ENCODE measurements at regions not wholly inside any gene's neighbourhood (a gene's known extent, or its start where the extent isn't known, plus 50 kb on each side); places are given as distances from the start of the nearest gene placed in this dataset.

GRCh38 chr13:50535050-50535449 is 308.4 kb downstream of the DLEU7 start:
- no peaks in the 10 kb centered on the region for H3K27me3 Mint-ChIP-seq (ENCODE audit: insufficient read depth, unreplicated experiment)
- ChIA-PET POLR2A (interaction anchor here (0.7 to 1.7 kb wide), 3 partner anchors 196 to 538 kb away, joined by 3 to 6 read pairs (median 3); partner anchors contain the start of gene TRIM13), CTCF (no interaction called here)
- intact Hi-C loops (cut with micrococcal nuclease): no loop called here
- no TSS peak for BruUV-seq (replicated peaks)
- no peak overlapping the region for H3K4me3 Mint-ChIP-seq (ENCODE audit: unreplicated experiment)
- H3K9me3 Mint-ChIP-seq (ENCODE audit: unreplicated experiment): peaks cover 15% of the 10 kb centered on the region
- no peak for DNase-seq (ENCODE audit: unreplicated experiment)
- peaks cover 6% of the 10 kb centered on the region for H3K36me3 Mint-ChIP-seq (ENCODE audit: insufficient read depth, unreplicated experiment)
- TF ChIP-seq CTCF (IDR thresholded peaks at IDR 0.05; ENCODE audit: unreplicated experiment): no peak
- H3K27ac Mint-ChIP-seq (ENCODE audit: low read depth, unreplicated experiment): no peak overlapping the region
- H3K4me1 Mint-ChIP-seq (ENCODE audit: insufficient read depth, unreplicated experiment): peaks cover 6% of the 10 kb centered on the region

- ChIA-PET CTCF (interaction anchor here (0.8 kb wide), 1 partner anchor 99 kb away, joined by 3 read pairs; no protein-coding TSS in a partner anchor), POLR2A (interaction anchor here (0.7 to 1.6 kb wide), 4 partner anchors 13 to 457 kb away, joined by 3 read pairs; no protein-coding TSS in a partner anchor)
- TF ChIP-seq CTCF (IDR thresholded peaks at IDR 0.05; ENCODE audit: unreplicated experiment): no peak
- peaks cover 6% of the 10 kb centered on the region for H3K4me1 Mint-ChIP-seq (ENCODE audit: insufficient read depth, unreplicated experiment)
- BruUV-seq (replicated peaks): no TSS peak
- H3K27ac Mint-ChIP-seq (ENCODE audit: low read depth, unreplicated experiment): peak overlapping the region; percentile 82
- H3K36me3 Mint-ChIP-seq (ENCODE audit: insufficient read depth, unreplicated experiment): peaks cover 6% of the 10 kb centered on the region
- intact Hi-C loops (cut with micrococcal nuclease): no loop called here
- no peak for DNase-seq (ENCODE audit: unreplicated experiment)
- H3K9me3 Mint-ChIP-seq (ENCODE audit: unreplicated experiment): peaks cover 15% of the 10 kb centered on the region
- H3K27me3 Mint-ChIP-seq (ENCODE audit: insufficient read depth, unreplicated experiment): no peaks in the 10 kb centered on the region
- no peak overlapping the region for H3K4me3 Mint-ChIP-seq (ENCODE audit: unreplicated experiment)
Observed at GRCh38 chr13:50537029-50537428, 306.5 kb downstream of the DLEU7 start.

- POLR2A ChIA-PET: interaction anchor here (0.7 kb wide), 1 partner anchor 370 kb away, joined by 3 read pairs; no protein-coding TSS in a partner anchor
- no peaks in the 10 kb centered on the region for H3K27me3 Mint-ChIP-seq (ENCODE audit: insufficient read depth, unreplicated experiment)
- CTCF ChIA-PET: interaction anchor here (0.8 kb wide), 1 partner anchor 12 kb away, joined by 3 read pairs; no protein-coding TSS in a partner anchor
Observed at GRCh38 chr13:50539791-50540530, 303.5 kb downstream of the DLEU7 start.

More at GRCh38 chr13:50539791-50540530, 303.5 kb downstream of the DLEU7 start:
- Mint-ChIP-seq H3K4me1 (ENCODE audit: insufficient read depth, unreplicated experiment) (peaks cover 6% of the 10 kb centered on the region), H3K36me3 (ENCODE audit: insufficient read depth, unreplicated experiment) (peaks cover 6% of the 10 kb centered on the region), H3K27ac (ENCODE audit: low read depth, unreplicated experiment) (no peak overlapping the region), H3K9me3 (ENCODE audit: unreplicated experiment) (peaks cover 15% of the 10 kb centered on the region), H3K4me3 (ENCODE audit: unreplicated experiment) (no peak overlapping the region)
- TF ChIP-seq CTCF (IDR thresholded peaks at IDR 0.05; ENCODE audit: unreplicated experiment): no peak
- BruUV-seq (replicated peaks): no TSS peak
- intact Hi-C loops (cut with micrococcal nuclease): no loop called here
- no peak for DNase-seq (ENCODE audit: unreplicated experiment)
